ENCODE measurements at regions not wholly inside any gene's neighbourhood (a gene's known extent, or its start where the extent isn't known, plus 50 kb on each side); places are given as distances from the start of the nearest gene placed in this dataset.

DNA sequence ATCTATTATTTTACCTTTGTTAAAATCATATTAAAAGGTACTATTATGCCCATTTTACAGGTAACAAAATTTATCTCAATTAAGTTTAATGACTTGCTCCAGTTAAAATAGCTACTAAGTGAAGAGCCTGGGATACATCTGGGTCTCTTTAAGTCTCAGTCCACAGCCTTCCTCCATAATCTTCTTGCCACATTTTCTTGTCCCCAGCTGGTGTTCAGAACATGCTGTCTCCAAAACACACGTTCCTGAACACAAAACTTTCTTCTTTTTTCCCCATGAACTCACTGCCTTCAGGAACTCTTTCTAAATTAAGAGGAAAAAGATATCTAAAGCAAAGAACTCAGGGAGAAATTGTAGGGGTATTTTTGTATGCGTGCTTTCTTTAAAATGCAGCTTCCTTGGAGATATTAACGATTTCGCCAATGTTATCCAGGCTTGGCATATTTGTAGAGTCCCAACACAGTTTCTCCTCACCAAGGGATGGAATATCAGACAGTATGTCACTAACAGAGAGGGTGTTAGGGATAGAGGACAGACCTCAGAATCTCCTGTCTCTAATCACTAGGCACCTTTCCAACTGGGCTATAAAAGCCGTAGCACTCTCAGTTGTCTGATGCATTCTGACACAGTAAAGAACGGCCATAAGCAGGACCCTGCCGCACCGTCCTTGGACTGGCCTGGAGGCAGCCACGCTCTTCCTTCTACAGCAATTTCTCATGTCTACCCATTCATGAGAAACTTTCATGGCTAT is 232.8 kb upstream of the BLID start:
- no peak for DNase-seq (ENCODE audit: low read depth, low spot score)

DNA sequence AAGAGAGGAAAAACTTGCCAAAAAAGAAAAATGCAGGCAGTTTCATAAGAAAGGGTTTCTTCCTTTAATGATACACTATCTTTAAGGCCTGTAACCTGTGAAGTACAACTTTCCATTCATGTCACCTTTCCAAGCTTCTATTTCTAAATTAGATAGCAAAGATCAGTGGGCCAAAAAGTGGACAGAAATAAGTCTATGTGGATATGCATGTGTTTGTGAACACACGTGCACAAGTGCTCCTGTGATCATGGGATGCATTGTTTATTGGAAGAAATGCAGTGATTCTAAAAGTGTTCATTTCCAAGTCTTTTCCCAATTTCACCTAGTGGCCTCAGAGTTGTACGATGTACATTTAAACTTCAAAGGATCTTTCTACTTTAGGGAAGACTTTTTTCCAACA is 230.0 kb upstream of the BLID start:
- DNase-seq (ENCODE audit: low read depth, low spot score) = no peak

- DNase-seq (ENCODE audit: low read depth, low spot score) = no peak
These were observed 229.6 kb upstream of the BLID start for GRCh38 chr11:122345586-122345985.

- no peak for DNase-seq (ENCODE audit: low read depth, low spot score)
These were observed 228.2 kb upstream of the BLID start for GRCh38 chr11:122344215-122344614.

DNA sequence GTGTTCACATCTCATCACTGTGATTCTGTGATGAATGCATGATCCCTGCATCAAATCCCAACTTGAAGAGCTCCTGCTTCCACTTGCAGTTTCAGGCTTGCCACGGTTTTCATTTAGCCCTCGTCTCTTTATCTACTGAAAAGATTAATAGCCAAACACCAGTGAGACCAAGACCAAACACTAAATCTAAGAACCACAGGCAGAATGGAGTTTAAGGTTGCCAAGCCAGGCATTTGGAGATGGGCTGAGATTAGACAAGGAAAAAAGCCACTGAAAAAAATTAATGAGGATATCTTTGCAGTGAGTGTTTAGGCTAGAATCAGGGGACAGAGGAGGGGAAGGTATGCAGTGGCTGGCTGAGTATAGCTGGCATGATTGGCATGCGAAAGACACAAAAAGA is 227.2 kb upstream of the BLID start:
- no peak for DNase-seq (ENCODE audit: low read depth, low spot score)

DNA sequence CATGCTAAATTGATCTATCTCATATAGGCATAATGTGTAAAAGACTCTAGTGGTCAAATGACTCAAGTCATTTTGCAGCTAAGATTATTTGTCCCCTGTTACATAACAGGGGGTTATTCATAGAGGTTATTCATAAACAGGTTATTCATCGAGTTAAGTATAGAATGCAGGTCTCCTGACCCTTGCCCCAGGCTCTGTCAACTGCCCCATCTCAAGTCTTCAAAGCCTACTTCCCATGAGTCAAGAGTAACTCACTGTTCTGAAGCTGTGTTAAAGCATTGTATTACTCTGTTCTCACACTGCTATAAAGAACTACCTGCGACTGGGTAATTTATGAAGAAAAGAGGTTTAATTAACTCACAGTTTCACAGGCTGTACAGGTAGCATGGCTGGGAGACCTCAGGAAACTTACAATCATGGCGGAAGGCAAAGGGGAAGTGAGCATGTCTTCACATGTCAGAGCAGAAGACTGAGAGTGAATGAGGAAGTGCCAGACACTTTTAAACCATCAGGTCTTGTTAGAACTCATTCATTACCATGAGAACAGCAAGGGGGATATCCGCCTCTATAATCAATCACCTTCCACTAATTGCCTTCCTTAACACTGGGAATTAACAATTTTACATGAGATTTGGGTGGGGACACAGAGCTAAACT is 226.2 kb upstream of the BLID start:
- no peak for DNase-seq (ENCODE audit: low read depth, low spot score)

GRCh38 chr11:122341477-122341876 is 225.5 kb upstream of the BLID start:
- no peak for DNase-seq (ENCODE audit: low read depth, low spot score)

GRCh38 chr11:122340607-122341290 is 224.7 kb upstream of the BLID start:
- DNase-seq (ENCODE audit: low read depth, low spot score) = no peak

DNA sequence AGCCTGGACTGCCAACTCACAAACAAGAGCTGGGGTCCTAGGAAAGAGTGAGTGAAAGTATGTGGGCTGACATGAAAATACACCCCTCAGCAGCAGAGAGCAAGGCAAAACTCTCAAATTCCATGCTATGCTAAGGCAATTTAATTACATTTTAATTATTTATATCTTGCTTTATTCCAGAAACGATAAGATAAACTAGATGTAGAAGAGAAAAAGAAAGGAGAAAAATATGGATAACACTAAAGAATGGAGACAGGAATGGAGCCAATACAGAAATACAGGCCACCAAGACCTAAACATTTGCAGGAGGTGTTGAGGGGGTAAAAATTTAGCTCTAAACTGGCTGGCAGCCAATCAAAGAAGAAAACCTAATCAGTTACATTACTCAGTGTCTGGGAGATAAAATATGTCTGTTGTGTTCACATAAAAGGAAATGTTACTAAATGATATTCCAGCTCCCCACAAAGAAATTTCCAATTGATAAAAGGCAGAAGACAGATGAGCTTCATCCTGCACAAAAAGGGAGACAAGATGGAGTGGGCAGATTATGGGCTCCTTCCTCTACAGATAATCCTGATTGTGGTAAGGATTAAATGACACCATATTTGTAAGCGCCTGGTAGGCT is 223.5 kb upstream of the BLID start:
- no peak for DNase-seq (ENCODE audit: low read depth, low spot score)

DNA sequence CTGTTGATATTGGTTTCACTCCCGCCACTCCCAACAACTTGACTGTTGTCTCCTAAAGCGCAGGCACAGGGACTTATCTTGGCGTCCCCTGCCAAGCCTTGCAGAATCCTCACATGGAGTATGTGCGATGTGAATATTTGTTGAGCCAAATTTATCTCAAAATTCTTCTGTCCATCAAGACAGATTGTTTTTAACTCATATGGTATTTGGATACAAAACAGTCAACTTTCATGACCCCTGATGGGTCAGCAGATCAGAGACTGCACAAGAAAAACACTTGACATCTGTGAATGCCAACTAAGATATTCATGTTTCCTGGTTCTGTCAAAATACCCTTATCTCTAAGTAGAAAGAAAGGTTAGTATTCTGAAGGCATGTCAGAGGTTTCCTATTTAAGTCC is 221.7 kb upstream of the BLID start:
- no peak for DNase-seq (ENCODE audit: low read depth, low spot score)

DNA sequence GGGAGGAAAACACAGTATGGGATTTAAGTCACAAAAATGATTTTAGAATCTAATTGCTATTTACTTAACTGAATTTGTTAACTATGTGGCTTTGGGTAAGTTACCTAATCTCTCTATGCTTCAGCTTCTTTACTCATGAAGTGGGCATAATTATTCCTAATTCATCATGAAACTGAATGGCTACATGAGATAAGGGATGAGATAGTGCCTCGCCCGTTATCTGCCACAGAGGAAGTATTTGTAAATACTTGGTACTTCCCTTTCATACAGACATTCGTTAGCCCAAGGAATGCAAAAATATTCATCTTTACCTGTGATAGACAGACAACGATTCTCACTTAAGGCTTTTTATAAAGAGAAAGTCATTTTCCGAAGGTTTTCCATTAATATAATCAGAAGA is 221.2 kb upstream of the BLID start:
- DNase-seq (ENCODE audit: low read depth, low spot score) = no peak

DNA sequence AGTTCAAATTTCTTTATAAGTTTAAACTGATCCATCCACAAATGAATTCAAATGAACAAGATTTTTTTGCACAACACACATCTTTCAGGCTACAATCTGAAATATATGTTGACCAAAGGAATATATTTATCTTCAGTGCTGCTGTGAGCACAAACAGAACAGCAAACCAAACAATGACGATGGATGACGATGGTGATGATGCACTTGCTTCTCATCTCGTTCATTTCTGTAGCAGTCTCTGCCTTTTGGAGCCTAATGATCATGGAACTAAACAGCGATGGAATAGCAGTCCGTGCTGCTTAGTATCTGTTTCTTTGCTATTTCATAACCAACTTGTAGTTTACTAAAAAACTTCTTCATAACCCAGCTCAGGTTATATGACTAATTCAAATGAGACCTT is 220.7 kb upstream of the BLID start:
- no peak for DNase-seq (ENCODE audit: low read depth, low spot score)

DNA sequence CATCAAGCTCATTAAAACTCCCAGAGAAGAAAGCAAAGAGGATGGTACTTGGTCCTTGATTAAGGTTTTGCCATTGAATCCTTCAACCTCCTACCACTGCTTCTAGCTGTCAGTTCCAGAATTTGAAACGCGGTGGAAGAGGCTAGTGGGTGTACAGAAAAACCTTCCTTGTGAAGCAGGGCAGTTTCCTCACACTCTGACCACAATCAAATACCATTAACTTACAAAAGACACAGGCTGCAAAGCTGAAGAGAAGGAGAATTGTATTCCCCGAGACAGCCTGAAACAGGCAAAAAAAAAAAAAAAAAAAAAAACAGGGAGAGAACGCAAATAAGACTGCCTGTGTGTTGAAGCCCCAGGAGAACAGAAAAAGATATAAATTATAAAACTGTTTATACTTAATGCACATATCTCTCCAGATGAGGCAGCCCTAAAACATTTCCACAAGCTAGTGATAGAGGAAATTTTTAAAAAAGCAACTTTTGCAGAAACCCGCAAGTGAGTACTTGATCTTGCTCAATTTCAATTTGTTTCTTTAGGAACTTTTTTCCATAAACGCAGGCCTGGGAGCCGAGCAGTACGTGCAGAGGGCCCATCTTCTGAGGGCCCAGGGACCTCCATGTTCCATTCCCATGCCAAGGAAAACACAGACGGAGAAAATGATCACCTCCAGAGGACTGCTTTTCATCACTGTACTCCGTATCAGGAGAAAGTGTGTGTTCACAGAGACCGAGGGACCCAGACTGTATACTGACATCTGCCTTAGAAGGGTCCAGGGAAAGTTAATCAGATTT is 218.7 kb upstream of the BLID start:
- DNase-seq (ENCODE audit: low read depth, low spot score) = no peak

GRCh38 chr11:122333467-122333866 is 217.5 kb upstream of the BLID start:
- DNase-seq (ENCODE audit: low read depth, low spot score) = no peak

DNA sequence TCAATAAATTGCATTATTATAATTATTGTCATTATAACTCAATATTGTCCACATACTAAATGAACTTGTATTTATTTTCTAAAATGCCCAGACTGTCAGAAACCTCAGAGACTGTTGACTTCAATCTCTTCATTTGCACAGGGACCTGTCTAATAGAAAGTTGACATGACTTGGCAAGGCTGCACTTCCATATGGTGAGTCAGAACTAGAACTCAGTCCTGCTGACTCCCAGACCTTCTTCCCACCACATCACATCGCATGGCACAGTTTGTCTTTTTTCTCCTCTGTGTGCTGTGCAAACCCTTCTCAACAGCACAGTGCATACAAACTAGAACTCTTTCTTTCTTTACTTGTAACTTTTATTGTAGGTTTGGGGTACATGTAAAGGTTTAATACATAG is 215.1 kb upstream of the BLID start:
- no peak for DNase-seq (ENCODE audit: low read depth, low spot score)

DNA sequence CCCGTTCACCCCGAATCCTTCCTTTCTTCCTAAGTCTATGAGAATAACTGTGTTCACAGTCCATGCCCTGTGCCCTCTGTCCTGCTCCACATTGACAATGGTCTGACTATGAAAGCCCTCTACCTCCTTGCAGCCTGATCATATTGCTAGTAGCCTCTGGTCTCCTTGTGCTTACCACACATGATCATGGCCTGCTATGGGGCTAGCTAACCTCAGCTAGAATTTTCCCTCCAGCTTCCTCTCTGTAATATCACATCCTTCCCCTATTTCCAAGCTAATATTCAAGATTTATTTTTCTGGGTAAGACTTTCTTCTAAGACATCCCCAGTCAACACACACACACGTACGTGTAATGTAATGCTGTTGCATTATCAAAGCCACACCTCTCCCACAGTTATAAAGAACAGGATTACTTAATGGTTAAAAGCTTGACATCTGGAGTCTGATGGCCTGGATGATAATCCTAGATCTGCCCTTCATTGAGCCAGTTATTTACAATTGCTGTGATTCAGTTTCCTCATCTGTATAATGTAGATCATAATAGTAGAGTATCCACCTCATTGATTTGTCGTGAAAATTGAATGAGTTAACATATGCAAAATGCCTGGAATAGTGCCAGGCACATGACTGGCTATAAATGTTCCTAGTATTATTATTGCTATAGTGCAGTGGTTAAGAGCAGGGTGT is 214.4 kb upstream of the BLID start:
- no peak for DNase-seq (ENCODE audit: low read depth, low spot score)

- DNase-seq (ENCODE audit: low read depth, low spot score) = no peak
These were observed 211.5 kb upstream of the BLID start for GRCh38 chr11:122327528-122327927.

DNA sequence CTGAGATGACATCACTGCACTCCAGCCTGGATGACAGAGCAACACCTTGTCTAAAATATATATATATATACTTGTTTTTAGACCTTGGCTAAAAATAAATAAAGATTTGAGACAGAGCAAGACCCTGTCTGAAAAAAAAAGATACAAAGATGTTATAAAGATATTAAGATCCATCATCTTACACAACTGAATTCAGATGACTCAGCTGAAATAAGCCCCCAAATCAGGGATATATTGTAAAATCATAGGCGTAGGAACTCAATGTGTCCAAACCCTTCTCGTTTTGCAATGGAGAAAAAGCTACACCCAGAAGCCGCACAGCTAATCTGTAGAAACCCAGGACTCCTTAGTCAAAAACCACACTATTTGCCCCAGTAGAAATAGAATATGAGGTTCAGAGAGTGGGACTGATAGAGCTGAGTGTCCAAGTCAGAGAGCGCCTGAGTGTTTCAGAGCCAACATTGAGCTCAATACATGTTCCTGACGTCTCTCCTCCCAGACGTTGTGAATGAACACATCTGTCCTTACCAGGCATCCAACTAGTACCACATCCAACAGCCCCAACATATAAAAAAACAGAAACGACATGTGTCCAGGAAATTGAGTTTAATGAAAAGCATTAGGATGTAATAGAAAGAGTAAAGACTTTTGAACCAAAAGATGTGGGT is 207.9 kb upstream of the BLID start:
- no peak for DNase-seq (ENCODE audit: low read depth, low spot score)

GRCh38 chr11:122322329-122322728 is 206.3 kb upstream of the BLID start:
- DNase-seq (ENCODE audit: low read depth, low spot score) = no peak

- no peak for DNase-seq (ENCODE audit: low read depth, low spot score)
These were observed 204.7 kb upstream of the BLID start for GRCh38 chr11:122320671-122321070.

All from ELF-1 (cell line).